Immature natural killer cell (primary cell): ENCODE measurements at regions not wholly inside any gene's neighbourhood (a gene's known extent, or its start where the extent isn't known, plus 50 kb on each side); places are given as distances from the start of the nearest gene placed in this dataset.

Experiments
- DNase-seq, 3 donors: peaks; one replicate each; pipeline ENCODE4 v3.0.0; 2022; ENCODE audit warnings: mixed read lengths in 1 of 3
- H3K27ac Mint-ChIP-seq, 6 donors: one replicate each; pipeline ENCODE4 v1.8.0; 2020; ENCODE audit warnings: mixed read lengths in 6 of 6, mild to moderate bottlenecking in 5 of 6, inconsistent platforms in 4 of 6, moderate library complexity in 3 of 6
- H3K27me3 Mint-ChIP-seq, 3 donors: one replicate each; pipeline ENCODE4 v1.8.0; 2020 to 2021; ENCODE audit warnings: low read depth in 3 of 3, mild to moderate bottlenecking in 3 of 3, mixed read lengths in 3 of 3, moderate library complexity in 3 of 3, inconsistent platforms in 1 of 3
- H3K36me3 Mint-ChIP-seq, 3 donors: one replicate each; pipeline ENCODE4 v1.8.0; 2020; ENCODE audit warnings: mixed read lengths in 3 of 3, inconsistent platforms in 2 of 3, mild to moderate bottlenecking in 2 of 3
- H3K4me1 Mint-ChIP-seq, 2 donors: one replicate each; pipeline ENCODE4 v1.8.0; 2020; ENCODE audit warnings: inconsistent platforms in 2 of 2, mild to moderate bottlenecking in 2 of 2, mixed read lengths in 2 of 2, moderate library complexity in 1 of 2
- H3K4me3 Mint-ChIP-seq, 5 donors: one replicate each; pipeline ENCODE4 v1.8.0; 2020; ENCODE audit warnings: mild to moderate bottlenecking in 5 of 5, mixed read lengths in 5 of 5, inconsistent platforms in 3 of 5, moderate library complexity in 3 of 5
- H3K9me3 Mint-ChIP-seq, 6 donors: one replicate each; pipeline ENCODE4 v1.8.0; 2020; ENCODE audit warnings: mild to moderate bottlenecking in 6 of 6, mixed read lengths in 6 of 6, inconsistent platforms in 4 of 6, moderate library complexity in 3 of 6

GRCh38 chr7:155166673-155167370 lies 96.7 kb downstream of the HTR5A start:
- no peak for DNase-seq
- no peaks in the 10 kb centered on the region for H3K9me3 Mint-ChIP-seq
- H3K4me3 Mint-ChIP-seq = no peak overlapping the region
- H3K27ac Mint-ChIP-seq = no peak overlapping the region
- H3K4me1 Mint-ChIP-seq = no peaks in the 10 kb centered on the region
- no peaks in the 10 kb centered on the region for H3K36me3 Mint-ChIP-seq
- peaks cover 2 to 11% (median 6%) of the 10 kb centered on the region in 3 donors for H3K27me3 Mint-ChIP-seq

GRCh38 chr7:155167706-155168365 lies 97.7 kb downstream of the HTR5A start:
- H3K4me1 Mint-ChIP-seq = no peaks in the 10 kb centered on the region
- peaks cover 2 to 10% (median 6%) of the 10 kb centered on the region in 3 donors for H3K27me3 Mint-ChIP-seq
- DNase-seq = no peak
- no peak overlapping the region for H3K4me3 Mint-ChIP-seq
- H3K27ac Mint-ChIP-seq = no peak overlapping the region
- H3K36me3 Mint-ChIP-seq = no peaks in the 10 kb centered on the region
- no peaks in the 10 kb centered on the region for H3K9me3 Mint-ChIP-seq

GRCh38 chr7:155168597-155169480 lies 98.7 kb downstream of the HTR5A start:
- Mint-ChIP-seq H3K4me3 (no peak overlapping the region), H3K9me3 (no peaks in the 10 kb centered on the region), H3K27me3 (peaks cover 2 to 12% (median 6%) of the 10 kb centered on the region in 3 donors), H3K36me3 (no peaks in the 10 kb centered on the region), H3K27ac (no peak overlapping the region), H3K4me1 (no peaks in the 10 kb centered on the region)
- DNase-seq = no peak

GRCh38 chr7:155169498-155170065 lies 99.5 kb downstream of the HTR5A start:
- H3K4me1 Mint-ChIP-seq = no peaks in the 10 kb centered on the region
- H3K9me3 Mint-ChIP-seq = peaks cover 0 to 2% (median 0%) of the 10 kb centered on the region in 6 donors
- H3K27ac Mint-ChIP-seq = no peak overlapping the region
- peaks cover 0 to 13% (median 3%) of the 10 kb centered on the region in 3 donors for H3K27me3 Mint-ChIP-seq
- no peak overlapping the region for H3K4me3 Mint-ChIP-seq
- no peak for DNase-seq
- no peaks in the 10 kb centered on the region for H3K36me3 Mint-ChIP-seq

GRCh38 chr7:155170331-155170730 lies 100.2 kb downstream of the HTR5A start:
- Mint-ChIP-seq H3K9me3 (peaks cover 0 to 2% (median 0%) of the 10 kb centered on the region in 6 donors), H3K27ac (no peak overlapping the region), H3K27me3 (peaks cover 2 to 15% (median 6%) of the 10 kb centered on the region in 3 donors), H3K36me3 (no peaks in the 10 kb centered on the region), H3K4me3 (no peak overlapping the region), H3K4me1 (no peaks in the 10 kb centered on the region)
- no peak for DNase-seq

GRCh38 chr7:155172141-155172540 lies 102.0 kb downstream of the HTR5A start:
- Mint-ChIP-seq H3K27ac (no peak overlapping the region), H3K9me3 (peaks cover 0 to 2% (median 0%) of the 10 kb centered on the region in 6 donors), H3K4me3 (no peak overlapping the region), H3K36me3 (no peaks in the 10 kb centered on the region), H3K27me3 (peaks cover 2 to 15% (median 9%) of the 10 kb centered on the region in 3 donors), H3K4me1 (no peaks in the 10 kb centered on the region)
- DNase-seq = no peak

- Mint-ChIP-seq H3K4me1 (no peaks in the 10 kb centered on the region), H3K36me3 (no peaks in the 10 kb centered on the region), H3K27me3 (peaks cover 2 to 15% (median 8%) of the 10 kb centered on the region in 3 donors), H3K27ac (no peak overlapping the region), H3K9me3 (peaks cover 0 to 2% (median 0%) of the 10 kb centered on the region in 6 donors), H3K4me3 (no peak overlapping the region)
- DNase-seq = no peak
These were observed 103.8 kb downstream of the HTR5A start for GRCh38 chr7:155173905-155174304.

GRCh38 chr7:155178096-155178495 lies 108.0 kb downstream of the HTR5A start:
- peaks cover 0 to 2% (median 0%) of the 10 kb centered on the region in 6 donors for H3K9me3 Mint-ChIP-seq
- no peak for DNase-seq
- H3K27me3 Mint-ChIP-seq = peaks cover 4 to 9% (median 9%) of the 10 kb centered on the region in 3 donors
- H3K4me1 Mint-ChIP-seq = no peaks in the 10 kb centered on the region
- no peak overlapping the region for H3K27ac Mint-ChIP-seq
- no peaks in the 10 kb centered on the region for H3K36me3 Mint-ChIP-seq
- no peak overlapping the region for H3K4me3 Mint-ChIP-seq

- H3K27ac Mint-ChIP-seq = no peak overlapping the region
- H3K36me3 Mint-ChIP-seq = peaks cover 0 to 12% (median 0%) of the 10 kb centered on the region in 3 donors
These were observed 111.6 kb downstream of the HTR5A start for GRCh38 chr7:155181768-155182167.

GRCh38 chr7:155182406-155182970 lies 112.4 kb downstream of the HTR5A start:
- DNase-seq = no peak
- Mint-ChIP-seq H3K36me3 (peaks cover 0 to 12% (median 0%) of the 10 kb centered on the region in 3 donors), H3K27me3 (peaks cover 3 to 6% (median 5%) of the 10 kb centered on the region in 3 donors), H3K27ac (no peak overlapping the region), H3K4me3 (no peak overlapping the region), H3K4me1 (no peaks in the 10 kb centered on the region), H3K9me3 (peaks cover 5 to 22% (median 14%) of the 10 kb centered on the region in 6 donors)

More at GRCh38 chr7:155181768-155182167, 111.6 kb downstream of the HTR5A start:
- DNase-seq = no peak
- Mint-ChIP-seq H3K9me3 (peaks cover 4 to 22% (median 14%) of the 10 kb centered on the region in 6 donors), H3K4me1 (no peaks in the 10 kb centered on the region), H3K27me3 (peaks cover 3 to 6% (median 6%) of the 10 kb centered on the region in 3 donors), H3K4me3 (no peak overlapping the region)

GRCh38 chr7:155183655-155184054 lies 113.5 kb downstream of the HTR5A start:
- Mint-ChIP-seq H3K27ac (no peak overlapping the region), H3K36me3 (peaks cover 0 to 12% (median 0%) of the 10 kb centered on the region in 3 donors), H3K4me1 (no peaks in the 10 kb centered on the region), H3K27me3 (peaks cover 6 to 9% (median 7%) of the 10 kb centered on the region in 3 donors), H3K4me3 (no peak overlapping the region), H3K9me3 (peaks cover 5 to 22% (median 14%) of the 10 kb centered on the region in 6 donors)
- DNase-seq = no peak

- Mint-ChIP-seq H3K27me3 (peaks cover 7 to 9% (median 8%) of the 10 kb centered on the region in 3 donors), H3K36me3 (peaks cover 0 to 12% (median 0%) of the 10 kb centered on the region in 3 donors), H3K27ac (no peak overlapping the region), H3K9me3 (peaks cover 5 to 22% (median 14%) of the 10 kb centered on the region in 6 donors), H3K4me1 (no peaks in the 10 kb centered on the region), H3K4me3 (no peak overlapping the region)
- DNase-seq = no peak
These were observed 112.8 kb upstream of the INSIG1 start for GRCh38 chr7:155184923-155185322.
